Activated T-helper 17 cell treated with anti-CD3 and anti-CD28 coated beads, Interleukin-2, amount 50 U/mL, for 72 hours (primary cell): ENCODE measurements at regions not wholly inside any gene's neighbourhood (a gene's known extent, or its start where the extent isn't known, plus 50 kb on each side); places are given as distances from the start of the nearest gene placed in this dataset.

ENCODE experiments used
- ATAC-seq: fragments of 150-1000 bp; cut with Tn5 transposase; replicated peaks from 2 replicates; pipeline ENCODE4 v1.10.0; 2021; ENCODE audit warnings: mild to moderate bottlenecking, moderate library complexity
- H3K27ac Mint-ChIP-seq: one replicate; pipeline ENCODE4 v1.8.0; 2022; ENCODE audit warnings: mixed read lengths
- H3K27me3 Mint-ChIP-seq: one replicate; pipeline ENCODE4 v1.8.0; 2022; ENCODE audit warnings: mixed read lengths
- H3K36me3 Mint-ChIP-seq: one replicate; pipeline ENCODE4 v1.8.0; 2022; ENCODE audit warnings: low read depth, mild to moderate bottlenecking, mixed read lengths
- H3K4me1 Mint-ChIP-seq: one replicate; pipeline ENCODE4 v1.8.0; 2022; ENCODE audit warnings: mixed read lengths
- H3K4me3 Mint-ChIP-seq: one replicate; pipeline ENCODE4 v1.8.0; 2022; ENCODE audit warnings: mild to moderate bottlenecking, mixed read lengths
- H3K9me3 Mint-ChIP-seq: one replicate; pipeline ENCODE4 v1.8.0; 2022; ENCODE audit warnings: mixed read lengths

DNA sequence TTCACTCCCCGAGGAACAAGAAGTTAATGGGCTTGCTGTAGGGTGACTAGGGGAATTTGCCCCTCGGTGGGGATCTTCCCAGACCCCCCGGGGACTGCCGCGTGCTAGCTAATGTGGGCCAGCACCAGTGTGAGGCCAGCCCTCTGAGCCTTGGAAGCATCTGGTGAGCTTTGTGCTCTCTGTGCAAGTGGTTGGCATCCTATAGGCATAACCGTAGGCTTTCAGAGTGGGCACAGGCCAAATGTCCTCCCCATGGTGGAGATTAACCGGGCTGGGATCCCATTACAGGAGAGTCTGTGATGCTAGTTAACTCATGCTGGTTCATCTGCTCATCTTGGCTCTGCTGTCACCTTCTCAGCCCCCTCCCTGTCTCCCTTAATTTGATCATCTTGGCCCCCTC is 125.7 kb downstream of the TRIM29 start:
- peaks cover 49% of the 10 kb centered on the region for H3K27me3 Mint-ChIP-seq
- H3K9me3 Mint-ChIP-seq, result no peaks in the 10 kb centered on the region
- no peak for ATAC-seq
- no peak overlapping the region for H3K4me3 Mint-ChIP-seq
- no peak overlapping the region for H3K27ac Mint-ChIP-seq
- no peaks in the 10 kb centered on the region for H3K36me3 Mint-ChIP-seq
- H3K4me1 Mint-ChIP-seq, result no peaks in the 10 kb centered on the region

DNA sequence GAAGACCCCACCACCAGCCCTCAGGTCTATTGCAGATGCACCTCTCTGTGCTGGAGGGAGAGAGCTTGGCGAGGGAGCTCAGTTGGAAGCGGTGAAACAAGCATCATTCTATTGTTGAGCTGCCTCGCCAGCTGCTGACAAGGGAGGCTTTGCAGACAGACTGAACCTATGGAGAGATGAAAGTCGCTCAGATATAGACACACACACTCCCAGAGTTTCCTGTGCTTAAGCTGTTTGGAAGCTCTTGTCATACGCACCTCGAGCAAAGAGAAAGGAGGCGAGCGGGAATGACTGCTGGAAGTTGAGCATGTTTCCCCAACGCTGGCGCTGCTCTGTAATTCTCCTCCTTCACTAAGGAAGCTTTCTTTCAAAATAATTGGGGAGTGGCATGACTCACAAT is 126.1 kb downstream of the TRIM29 start:
- no peak for ATAC-seq
- Mint-ChIP-seq H3K36me3 (no peaks in the 10 kb centered on the region), H3K4me3 (no peak overlapping the region), H3K27me3 (peaks cover 48% of the 10 kb centered on the region), H3K4me1 (no peaks in the 10 kb centered on the region), H3K27ac (no peak overlapping the region), H3K9me3 (no peaks in the 10 kb centered on the region)

DNA sequence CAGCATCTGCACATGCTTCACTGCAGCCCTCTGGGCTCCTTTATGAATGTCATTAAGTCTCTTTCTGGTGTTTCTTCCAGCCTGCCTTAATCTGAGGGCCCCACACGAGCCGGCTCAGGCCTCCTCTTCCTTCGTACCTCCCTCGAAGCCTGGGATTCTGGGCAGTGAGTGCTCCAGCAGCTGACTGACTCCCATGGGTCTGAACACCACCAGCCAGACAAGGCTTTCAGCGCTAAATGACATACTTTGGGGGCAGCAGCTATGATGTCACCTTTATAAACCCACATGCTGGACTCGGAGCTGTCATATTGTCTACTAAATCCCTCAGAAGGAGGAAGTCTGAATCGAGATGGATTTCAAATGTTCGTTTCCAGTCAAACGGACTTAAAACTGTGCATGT is 127.1 kb downstream of the TRIM29 start:
- H3K36me3 Mint-ChIP-seq, result no peaks in the 10 kb centered on the region
- peaks cover 43% of the 10 kb centered on the region for H3K27me3 Mint-ChIP-seq
- no peaks in the 10 kb centered on the region for H3K4me1 Mint-ChIP-seq
- no peak overlapping the region for H3K4me3 Mint-ChIP-seq
- H3K9me3 Mint-ChIP-seq, result no peaks in the 10 kb centered on the region
- no peak overlapping the region for H3K27ac Mint-ChIP-seq
- no peak for ATAC-seq

DNA sequence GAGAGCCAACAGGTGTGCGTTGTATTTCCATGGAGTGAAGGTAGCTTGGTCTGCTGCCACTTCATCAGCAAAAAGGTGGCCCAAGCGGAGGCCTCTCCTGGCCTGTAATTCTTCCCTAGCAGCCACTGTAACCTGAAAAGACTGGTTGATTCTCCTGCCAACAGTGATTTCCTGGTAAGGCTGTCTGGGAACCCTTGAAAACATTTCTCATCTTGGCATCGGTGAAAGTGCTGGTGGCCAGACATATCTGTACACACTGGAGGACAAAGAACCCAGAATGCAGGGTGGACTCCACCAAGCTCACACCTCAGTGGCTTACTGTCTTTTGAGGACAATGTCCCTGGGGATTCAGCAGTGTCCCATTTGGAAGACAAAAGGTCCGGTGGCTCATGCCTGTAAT is 128.0 kb downstream of the TRIM29 start:
- Mint-ChIP-seq H3K4me1 (no peaks in the 10 kb centered on the region), H3K9me3 (no peaks in the 10 kb centered on the region), H3K36me3 (no peaks in the 10 kb centered on the region), H3K4me3 (no peak overlapping the region), H3K27me3 (peaks cover 37% of the 10 kb centered on the region), H3K27ac (no peak overlapping the region)
- ATAC-seq, result no peak

DNA sequence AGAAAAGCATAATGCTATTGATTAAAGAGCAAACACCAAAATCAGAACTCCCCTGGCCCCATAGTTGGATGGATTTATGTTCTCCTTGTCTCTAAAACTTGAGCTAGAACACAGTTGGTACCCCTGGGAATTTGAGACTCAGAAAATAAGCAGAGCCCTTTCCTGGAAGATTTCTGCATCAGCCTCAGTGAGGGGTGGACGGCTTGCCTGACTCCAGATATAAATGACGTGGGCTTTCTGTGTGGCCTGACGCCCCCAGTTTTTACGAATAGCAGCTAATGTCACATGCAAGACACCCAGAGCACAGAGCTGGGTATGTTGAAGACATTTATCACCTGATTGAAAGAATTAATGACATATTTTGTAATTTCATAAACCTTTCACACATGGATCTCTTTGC is 130.8 kb downstream of the TRIM29 start:
- no peaks in the 10 kb centered on the region for H3K36me3 Mint-ChIP-seq
- H3K4me3 Mint-ChIP-seq, result no peak overlapping the region
- H3K27ac Mint-ChIP-seq, result no peak overlapping the region
- no peaks in the 10 kb centered on the region for H3K4me1 Mint-ChIP-seq
- H3K27me3 Mint-ChIP-seq, result peaks cover 30% of the 10 kb centered on the region
- no peaks in the 10 kb centered on the region for H3K9me3 Mint-ChIP-seq
- no peak for ATAC-seq

- Mint-ChIP-seq H3K9me3 (no peaks in the 10 kb centered on the region), H3K27ac (no peak overlapping the region), H3K27me3 (peaks cover 32% of the 10 kb centered on the region), H3K4me3 (no peak overlapping the region), H3K4me1 (no peaks in the 10 kb centered on the region), H3K36me3 (no peaks in the 10 kb centered on the region)
- ATAC-seq, result no peak
Observed at GRCh38 chr11:120004723-120005122, 133.2 kb downstream of the TRIM29 start.

DNA sequence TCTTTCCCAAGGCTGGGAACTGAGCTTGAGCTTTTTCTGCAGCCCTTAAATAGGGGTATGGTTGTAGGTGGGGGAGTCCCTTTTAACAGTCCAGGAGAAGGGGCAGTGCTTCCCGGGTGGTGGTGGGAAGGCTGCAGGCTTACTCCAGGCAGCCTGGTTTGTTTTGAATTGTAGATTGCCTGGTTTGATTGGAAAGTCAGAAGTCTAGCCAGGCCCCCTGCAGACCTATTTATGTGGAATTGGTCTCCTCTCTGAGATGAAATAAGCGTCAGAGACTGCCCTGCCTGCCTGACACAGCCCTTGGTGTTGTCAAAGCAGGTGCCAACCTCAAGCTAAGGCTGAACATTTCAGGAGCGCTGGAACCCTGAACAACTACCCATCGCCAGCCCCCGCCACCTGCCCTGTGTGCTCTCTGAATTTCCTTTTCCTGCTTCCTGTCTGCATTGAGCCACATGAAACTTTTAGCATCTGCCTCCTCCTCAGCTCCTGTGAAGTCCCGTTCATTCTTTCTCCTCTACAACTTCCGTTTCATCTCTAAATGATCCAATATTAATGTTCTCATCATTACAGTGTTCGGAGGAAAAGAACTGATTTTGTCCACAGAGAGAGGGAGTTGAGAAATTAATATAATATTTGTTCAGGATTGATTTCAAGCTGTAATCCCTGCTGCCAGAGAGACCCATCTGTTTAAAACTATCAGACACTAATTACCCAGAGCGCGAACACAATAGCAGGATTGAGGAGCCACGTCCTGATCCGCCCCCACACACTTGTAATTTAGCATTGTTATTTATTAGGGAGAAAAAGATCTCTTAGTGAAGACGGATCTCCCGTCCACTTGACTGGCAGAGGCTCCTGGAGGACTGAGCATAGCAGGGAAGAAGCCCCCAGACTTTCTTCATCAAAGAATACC is 136.5 kb downstream of the TRIM29 start:
- no peak for ATAC-seq
- Mint-ChIP-seq H3K36me3 (no peaks in the 10 kb centered on the region), H3K27ac (no peak overlapping the region), H3K4me1 (no peaks in the 10 kb centered on the region), H3K27me3 (peaks cover 16% of the 10 kb centered on the region), H3K4me3 (no peak overlapping the region), H3K9me3 (no peaks in the 10 kb centered on the region)

GRCh38 chr11:119999220-119999619 is 138.7 kb downstream of the TRIM29 start:
- Mint-ChIP-seq H3K36me3 (no peaks in the 10 kb centered on the region), H3K27me3 (peaks cover 20% of the 10 kb centered on the region), H3K27ac (no peak overlapping the region), H3K4me3 (no peak overlapping the region), H3K4me1 (no peaks in the 10 kb centered on the region), H3K9me3 (no peaks in the 10 kb centered on the region)
- no peak for ATAC-seq

DNA sequence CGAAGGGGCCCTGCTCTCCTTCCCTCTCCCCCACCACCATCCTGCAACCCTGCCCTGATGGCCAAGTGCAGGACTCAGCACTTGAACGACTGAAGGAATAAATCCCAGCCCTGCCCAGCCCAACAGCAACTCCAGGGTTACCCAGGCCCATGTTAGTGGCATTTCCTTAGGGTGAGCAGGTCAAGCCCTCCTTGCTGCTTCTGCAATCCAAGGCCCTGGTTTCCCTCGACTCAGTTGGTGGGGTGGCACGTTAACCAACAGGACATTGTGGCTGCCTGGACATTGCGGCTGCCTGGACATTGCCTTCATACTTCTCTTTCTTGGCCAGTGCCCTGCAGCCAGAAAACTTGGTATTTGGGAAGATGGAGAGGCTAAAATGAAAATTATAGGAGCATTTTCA is 141.4 kb downstream of the TRIM29 start:
- H3K4me3 Mint-ChIP-seq, result no peak overlapping the region
- H3K27ac Mint-ChIP-seq, result no peak overlapping the region
- no peaks in the 10 kb centered on the region for H3K36me3 Mint-ChIP-seq
- ATAC-seq, result no peak
- H3K4me1 Mint-ChIP-seq, result no peaks in the 10 kb centered on the region
- peaks cover 17% of the 10 kb centered on the region for H3K27me3 Mint-ChIP-seq
- H3K9me3 Mint-ChIP-seq, result no peaks in the 10 kb centered on the region

DNA sequence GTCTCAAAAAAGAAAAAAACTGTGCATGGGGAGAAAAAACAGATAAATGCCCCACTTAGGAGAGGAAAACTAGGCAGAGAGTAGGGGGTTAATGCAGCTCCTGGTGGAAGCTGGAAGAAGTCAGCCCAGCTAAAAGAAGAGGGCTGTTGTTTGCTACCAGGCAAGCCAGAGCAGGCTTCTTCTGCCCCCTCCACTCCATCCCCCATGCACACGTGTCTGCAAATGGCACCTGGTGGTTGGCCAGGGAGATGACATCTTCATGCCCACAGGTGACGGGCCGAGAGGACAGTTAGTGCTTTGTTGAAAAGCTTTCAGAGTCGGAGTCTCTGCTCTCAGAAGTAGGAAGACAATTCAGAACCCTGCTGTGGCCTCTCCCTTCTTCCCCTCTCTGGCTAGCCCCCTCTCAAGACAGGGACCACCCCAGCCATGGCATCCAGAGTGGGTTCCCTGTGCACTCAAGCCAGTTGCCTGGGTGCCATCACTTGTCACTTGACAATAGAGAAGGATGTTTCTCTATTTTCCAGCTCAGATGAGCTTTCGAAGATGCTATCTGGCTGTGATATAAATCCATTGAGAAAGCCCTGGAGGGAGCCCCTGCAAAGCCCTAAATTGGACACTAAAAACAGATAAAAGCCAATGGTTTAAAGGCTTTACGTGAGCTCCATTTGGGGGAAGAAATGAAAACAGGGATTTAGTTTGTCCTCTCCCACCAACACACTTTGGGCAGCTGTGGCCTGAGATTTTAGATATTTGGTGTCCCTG is 142.0 kb downstream of the TRIM29 start:
- no peak overlapping the region for H3K4me3 Mint-ChIP-seq
- H3K4me1 Mint-ChIP-seq, result no peaks in the 10 kb centered on the region
- H3K27me3 Mint-ChIP-seq, result peaks cover 15% of the 10 kb centered on the region
- ATAC-seq, result no peak
- no peaks in the 10 kb centered on the region for H3K36me3 Mint-ChIP-seq
- no peaks in the 10 kb centered on the region for H3K9me3 Mint-ChIP-seq
- H3K27ac Mint-ChIP-seq, result no peak overlapping the region

DNA sequence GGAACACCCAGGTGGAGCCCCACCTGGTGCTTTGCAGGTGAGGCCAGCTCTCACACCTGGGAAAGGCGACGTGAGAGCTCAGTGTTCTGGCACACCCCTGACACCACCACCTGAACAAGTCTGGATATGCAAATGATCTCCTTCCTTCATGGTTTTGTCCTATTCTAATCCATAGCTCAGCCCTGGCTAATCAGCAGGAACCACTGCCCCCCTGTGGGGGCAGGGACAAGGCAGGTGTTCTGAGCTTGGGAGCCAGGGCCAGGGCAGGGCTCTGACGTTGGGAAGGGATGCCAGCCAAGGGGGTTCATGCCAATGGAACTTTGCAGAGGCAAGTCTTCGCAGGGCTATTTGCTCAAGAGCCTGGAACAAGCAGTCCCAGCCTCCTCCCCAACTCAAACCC is 144.2 kb downstream of the TRIM29 start:
- H3K9me3 Mint-ChIP-seq, result no peaks in the 10 kb centered on the region
- H3K4me1 Mint-ChIP-seq, result no peaks in the 10 kb centered on the region
- ATAC-seq, result no peak
- no peak overlapping the region for H3K4me3 Mint-ChIP-seq
- peaks cover 21% of the 10 kb centered on the region for H3K27me3 Mint-ChIP-seq
- H3K36me3 Mint-ChIP-seq, result no peaks in the 10 kb centered on the region
- H3K27ac Mint-ChIP-seq, result no peak overlapping the region

DNA sequence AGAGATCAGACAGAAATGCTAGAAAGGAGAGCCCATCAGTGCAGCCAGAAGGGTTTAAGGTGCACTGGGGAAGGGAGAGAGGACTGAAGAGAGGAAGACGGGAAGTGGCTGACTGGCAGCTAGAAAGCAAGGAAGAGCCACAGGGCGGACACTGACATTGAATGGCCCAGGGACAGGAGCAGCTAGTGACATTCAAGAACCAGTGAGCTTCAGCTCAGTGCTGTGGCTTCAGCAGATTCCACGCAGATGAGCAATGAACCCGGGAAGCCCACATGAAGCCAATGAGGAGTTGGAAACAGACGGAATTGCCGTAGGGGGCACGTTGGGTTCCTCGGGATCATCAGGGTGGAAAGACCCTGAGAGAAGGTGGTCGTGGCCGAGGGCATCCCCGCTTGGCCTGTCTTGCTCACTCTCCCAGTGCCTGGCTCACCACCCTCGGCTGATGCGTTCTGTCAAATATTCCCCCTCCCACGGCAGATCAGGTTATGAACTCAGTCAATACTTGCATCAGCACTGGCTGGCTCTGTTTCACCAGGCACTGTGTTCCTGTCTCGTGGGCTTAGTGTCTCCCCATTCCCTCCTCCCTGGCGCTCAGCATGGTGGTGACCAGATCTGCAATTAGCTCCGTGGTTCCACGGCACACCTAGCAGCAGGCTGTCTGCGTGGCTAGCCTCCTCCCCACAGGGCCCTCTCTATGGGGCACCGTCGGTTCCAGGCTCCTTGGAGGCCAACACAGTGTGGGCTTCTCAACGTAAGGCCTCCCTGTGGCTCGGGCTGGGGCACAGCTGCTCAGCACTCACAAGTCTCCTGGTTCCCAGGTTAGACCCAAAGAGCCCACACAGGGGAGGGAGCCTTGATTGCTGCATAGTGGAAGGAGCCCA is 145.5 kb downstream of the TRIM29 start:
- Mint-ChIP-seq H3K27me3 (peaks cover 22% of the 10 kb centered on the region), H3K36me3 (no peaks in the 10 kb centered on the region), H3K4me3 (no peak overlapping the region), H3K9me3 (no peaks in the 10 kb centered on the region), H3K4me1 (no peaks in the 10 kb centered on the region), H3K27ac (no peak overlapping the region)
- ATAC-seq, result no peak

GRCh38 chr11:119991669-119992068 is 146.2 kb downstream of the TRIM29 start:
- Mint-ChIP-seq H3K36me3 (no peaks in the 10 kb centered on the region), H3K4me1 (no peaks in the 10 kb centered on the region), H3K27ac (no peak overlapping the region), H3K9me3 (no peaks in the 10 kb centered on the region), H3K4me3 (no peak overlapping the region), H3K27me3 (peaks cover 22% of the 10 kb centered on the region)
- no peak for ATAC-seq

GRCh38 chr11:119991022-119991404 is 146.9 kb downstream of the TRIM29 start:
- Mint-ChIP-seq H3K27ac (no peak overlapping the region), H3K27me3 (peaks cover 22% of the 10 kb centered on the region), H3K4me1 (no peaks in the 10 kb centered on the region), H3K4me3 (no peak overlapping the region), H3K36me3 (no peaks in the 10 kb centered on the region), H3K9me3 (no peaks in the 10 kb centered on the region)
- no peak for ATAC-seq
